ENCODE measurements at regions not wholly inside any gene's neighbourhood (a gene's known extent, or its start where the extent isn't known, plus 50 kb on each side); places are given as distances from the start of the nearest gene placed in this dataset.

DNA sequence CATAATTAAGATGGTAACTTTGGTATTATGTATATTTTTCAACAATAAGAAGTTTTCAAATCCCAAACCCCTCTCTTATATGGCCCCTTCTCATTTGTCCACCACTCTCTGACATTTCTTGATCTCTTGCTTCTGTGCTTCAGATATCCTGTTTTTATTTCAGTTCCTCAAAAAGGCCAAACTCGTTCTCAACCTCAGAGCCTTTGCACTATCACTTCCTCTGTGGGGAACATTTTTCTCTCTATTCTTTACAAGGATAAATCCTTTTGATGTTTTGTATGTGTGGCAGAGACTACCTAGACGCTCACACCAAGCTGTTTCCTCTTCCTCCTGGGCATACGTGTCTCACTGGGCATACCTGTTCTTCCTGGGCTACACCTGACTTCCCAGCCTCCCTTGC is 54.2 kb upstream of the FRMD4A start:
- DNase-seq (ENCODE audit: low read depth), result no peak
- TF ChIP-seq, protein P1, sequence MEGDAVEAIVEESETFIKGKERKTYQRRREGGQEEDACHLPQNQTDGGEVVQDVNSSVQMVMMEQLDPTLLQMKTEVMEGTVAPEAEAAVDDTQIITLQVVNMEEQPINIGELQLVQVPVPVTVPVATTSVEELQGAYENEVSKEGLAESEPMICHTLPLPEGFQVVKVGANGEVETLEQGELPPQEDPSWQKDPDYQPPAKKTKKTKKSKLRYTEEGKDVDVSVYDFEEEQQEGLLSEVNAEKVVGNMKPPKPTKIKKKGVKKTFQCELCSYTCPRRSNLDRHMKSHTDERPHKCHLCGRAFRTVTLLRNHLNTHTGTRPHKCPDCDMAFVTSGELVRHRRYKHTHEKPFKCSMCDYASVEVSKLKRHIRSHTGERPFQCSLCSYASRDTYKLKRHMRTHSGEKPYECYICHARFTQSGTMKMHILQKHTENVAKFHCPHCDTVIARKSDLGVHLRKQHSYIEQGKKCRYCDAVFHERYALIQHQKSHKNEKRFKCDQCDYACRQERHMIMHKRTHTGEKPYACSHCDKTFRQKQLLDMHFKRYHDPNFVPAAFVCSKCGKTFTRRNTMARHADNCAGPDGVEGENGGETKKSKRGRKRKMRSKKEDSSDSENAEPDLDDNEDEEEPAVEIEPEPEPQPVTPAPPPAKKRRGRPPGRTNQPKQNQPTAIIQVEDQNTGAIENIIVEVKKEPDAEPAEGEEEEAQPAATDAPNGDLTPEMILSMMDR (conservative IDR thresholded peaks at IDR 0.05; ENCODE audit: low read depth, low read length), result no peak
- H3K4me3 ChIP-seq (ENCODE audit: low read length), result no peak overlapping the region

DNA sequence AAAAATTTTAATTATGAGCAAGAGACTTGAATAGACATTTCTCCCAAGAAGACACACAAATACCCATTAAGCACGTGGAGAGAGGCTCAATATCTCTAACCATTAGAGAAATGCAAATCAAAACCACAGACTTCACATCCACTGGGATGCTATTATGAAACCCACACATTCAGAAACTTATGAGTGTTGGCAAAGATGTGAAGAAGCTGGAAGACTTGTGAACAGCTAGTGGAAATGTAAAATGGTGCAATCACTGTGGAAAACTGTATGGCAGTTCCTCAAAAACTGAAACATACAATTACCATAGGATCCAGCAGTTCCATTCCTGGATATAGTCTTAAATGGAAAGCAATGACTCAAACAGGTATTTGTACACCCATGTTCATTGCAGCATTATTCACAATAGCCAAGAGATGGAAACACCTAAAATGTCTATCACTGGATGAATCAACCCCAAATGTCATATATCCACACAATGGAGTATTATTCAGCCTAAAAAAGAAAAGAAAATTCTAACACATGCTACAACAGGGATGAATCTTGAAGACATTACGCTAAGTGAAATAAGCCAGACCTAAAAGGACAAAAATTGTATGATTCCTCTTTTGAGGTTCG is 53.5 kb upstream of the FRMD4A start:
- TF ChIP-seq, protein P1 (conservative IDR thresholded peaks at IDR 0.05; ENCODE audit: low read depth, low read length), result no peak
- no peak overlapping the region for H3K4me3 ChIP-seq (ENCODE audit: low read length)
- DNase-seq (ENCODE audit: low read depth), result no peak

DNA sequence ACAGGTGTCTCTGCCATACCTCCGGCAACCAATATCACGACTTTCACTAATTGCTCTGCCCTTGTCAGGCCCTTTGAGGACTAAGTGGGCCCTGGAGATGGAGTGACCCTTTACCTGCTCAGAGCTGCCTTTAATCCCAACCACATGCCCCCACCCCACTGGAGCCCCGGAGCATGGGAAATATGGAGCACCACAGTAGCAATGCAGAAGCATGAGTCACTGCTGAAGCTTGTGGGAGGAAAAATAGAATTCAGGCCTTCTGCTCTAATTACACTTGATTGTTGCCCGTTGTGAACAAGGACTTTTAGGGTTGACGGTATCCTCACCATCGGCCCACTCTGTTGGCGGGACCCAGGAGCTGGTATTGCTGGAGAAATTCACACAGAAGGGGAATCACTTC is 52.5 kb upstream of the FRMD4A start:
- no peak overlapping the region for H3K4me3 ChIP-seq (ENCODE audit: low read length)
- TF ChIP-seq, protein P1 (conservative IDR thresholded peaks at IDR 0.05; ENCODE audit: low read depth, low read length), result no peak
- DNase-seq (ENCODE audit: low read depth), result peak; percentile 92

DNA sequence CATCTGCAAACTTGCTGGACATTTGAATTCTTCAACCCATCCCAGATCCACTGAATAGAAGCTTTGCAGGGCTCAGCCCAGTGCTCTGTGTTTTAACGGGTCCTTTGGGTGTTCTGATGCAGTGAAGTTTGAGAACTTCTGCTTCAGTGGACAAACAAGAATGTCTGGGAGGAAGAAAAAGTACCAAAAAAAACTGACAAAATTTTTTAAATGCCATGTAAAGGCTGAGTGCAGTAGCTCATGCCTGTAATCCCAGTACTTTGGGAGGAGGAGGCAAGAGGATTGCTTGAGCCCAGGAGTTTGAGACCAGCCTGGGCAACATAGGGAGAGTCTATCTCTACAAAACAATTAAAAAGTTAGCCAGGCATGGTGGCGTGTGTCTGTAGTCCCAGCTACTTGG is 51.8 kb upstream of the FRMD4A start:
- TF ChIP-seq, protein P1 (conservative IDR thresholded peaks at IDR 0.05; ENCODE audit: low read depth, low read length), result no peak
- H3K4me3 ChIP-seq (ENCODE audit: low read length), result no peak overlapping the region
- DNase-seq (ENCODE audit: low read depth), result no peak

DNA sequence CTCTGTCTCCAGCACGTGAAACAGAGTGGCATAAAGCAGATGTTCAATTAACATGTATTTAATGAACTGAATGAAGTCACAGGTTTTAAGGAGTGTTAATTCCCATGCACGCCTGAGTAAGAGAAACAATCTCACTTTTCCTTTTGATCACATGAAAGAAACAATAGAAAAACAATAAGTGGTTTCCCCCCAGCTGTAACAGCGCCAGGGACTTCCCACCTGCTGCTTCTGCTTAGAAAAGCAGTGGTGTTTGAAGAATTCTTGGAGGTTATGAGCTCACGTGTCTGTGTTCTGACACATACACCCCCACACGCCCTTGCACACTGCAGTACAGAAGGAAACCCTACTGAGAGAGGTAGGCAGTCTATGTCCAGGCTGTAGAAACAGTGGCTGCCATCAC is 51.3 kb upstream of the FRMD4A start:
- TF ChIP-seq, protein P1 (conservative IDR thresholded peaks at IDR 0.05; ENCODE audit: low read depth, low read length), result no peak
- DNase-seq (ENCODE audit: low read depth), result peak; percentile 68
- no peak overlapping the region for H3K4me3 ChIP-seq (ENCODE audit: low read length)

DNA sequence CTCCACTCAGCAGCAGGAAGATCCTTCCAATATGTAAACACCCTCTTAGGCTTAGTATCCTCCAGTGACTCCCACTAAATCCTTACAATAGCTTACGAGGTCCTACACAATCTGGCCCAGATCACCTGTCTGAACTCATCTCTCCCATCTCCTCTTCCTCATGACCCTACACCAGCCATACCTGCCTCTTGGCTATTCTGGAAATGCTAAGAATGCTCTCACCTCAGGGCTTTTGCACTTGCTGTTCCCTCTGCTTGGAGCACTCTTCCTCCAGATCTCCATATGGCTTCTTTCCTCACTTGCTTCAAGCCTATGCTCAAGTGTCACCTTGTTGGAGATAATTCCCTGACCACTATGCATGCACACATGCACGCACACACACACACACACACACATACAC is 50.8 kb upstream of the FRMD4A start:
- H3K4me3 ChIP-seq (ENCODE audit: low read length), result no peak overlapping the region

DNA sequence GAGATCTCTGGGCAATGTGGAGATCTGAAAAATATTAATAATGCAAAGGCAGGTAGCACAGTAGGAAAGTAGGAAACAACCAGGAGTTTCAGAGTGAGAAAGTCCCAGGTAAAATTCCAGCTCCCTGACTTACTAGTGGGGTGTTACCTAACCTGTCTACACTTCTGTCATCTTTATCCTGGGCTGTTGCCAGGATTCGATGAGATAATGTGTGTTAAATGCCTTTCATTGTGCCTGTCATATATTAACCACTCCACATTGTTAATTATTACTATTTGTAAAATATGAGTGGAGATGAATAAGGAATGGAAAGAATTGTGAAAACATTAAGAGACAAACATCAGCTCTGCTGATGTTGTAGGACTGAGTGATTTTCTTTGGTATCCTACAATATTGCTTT is 50.0 kb upstream of the FRMD4A start:
- TF ChIP-seq, protein P1 (conservative IDR thresholded peaks at IDR 0.05; ENCODE audit: low read depth, low read length), result no peak
- DNase-seq (ENCODE audit: low read depth), result no peak
- no peak overlapping the region for H3K4me3 ChIP-seq (ENCODE audit: low read length)

More for the DNA sequence above, 50.8 kb upstream of the FRMD4A start:
- TF ChIP-seq, protein P1 (conservative IDR thresholded peaks at IDR 0.05; ENCODE audit: low read depth, low read length), result no peak
- no peak for DNase-seq (ENCODE audit: low read depth)
